ENCODE measurements at regions not wholly inside any gene's neighbourhood (a gene's known extent, or its start where the extent isn't known, plus 50 kb on each side); places are given as distances from the start of the nearest gene placed in this dataset.

DNA sequence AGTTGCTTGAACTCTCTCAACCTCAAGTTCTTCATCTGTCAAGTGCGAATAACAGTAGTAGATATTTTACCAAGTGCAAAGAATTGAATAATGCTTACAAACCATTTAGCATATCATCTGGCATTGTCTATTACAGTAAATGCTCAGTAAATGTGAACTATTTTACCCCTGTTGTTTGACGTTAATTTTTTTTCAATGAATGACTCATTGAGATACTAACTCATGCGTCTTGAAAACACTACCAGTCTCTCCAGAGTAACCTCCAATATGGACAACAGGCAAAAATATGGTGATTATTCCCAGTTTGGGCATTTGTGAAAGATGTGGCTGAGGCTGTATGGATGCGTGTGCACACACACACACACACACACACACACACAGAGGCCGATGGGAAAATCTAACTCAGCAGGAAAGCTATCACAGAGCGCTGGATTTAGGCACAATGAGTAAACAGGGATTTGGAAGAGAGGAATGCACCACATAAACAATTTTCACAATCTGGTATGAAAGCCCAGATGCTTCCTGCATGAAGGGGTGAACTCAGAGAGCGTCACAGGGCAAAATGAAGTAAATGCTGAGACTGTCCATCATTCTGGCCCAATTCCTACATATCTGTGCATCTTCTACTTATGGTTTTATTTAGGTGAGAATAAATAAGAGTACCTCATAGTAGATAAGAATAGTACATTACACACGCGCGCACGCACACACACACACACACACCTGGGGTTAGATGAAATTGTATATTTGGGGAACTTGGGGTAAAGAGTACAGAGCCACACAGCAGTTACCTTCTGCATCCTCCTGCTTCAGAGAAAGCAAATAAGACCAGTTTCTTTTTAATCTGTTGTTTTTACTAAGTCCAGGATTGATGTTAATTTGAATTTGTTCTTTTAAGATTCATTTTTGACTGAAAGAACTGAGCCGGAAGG, 128.7 kb downstream of the PALM2AKAP2 start:
- TF ChIP-seq, protein P1, sequence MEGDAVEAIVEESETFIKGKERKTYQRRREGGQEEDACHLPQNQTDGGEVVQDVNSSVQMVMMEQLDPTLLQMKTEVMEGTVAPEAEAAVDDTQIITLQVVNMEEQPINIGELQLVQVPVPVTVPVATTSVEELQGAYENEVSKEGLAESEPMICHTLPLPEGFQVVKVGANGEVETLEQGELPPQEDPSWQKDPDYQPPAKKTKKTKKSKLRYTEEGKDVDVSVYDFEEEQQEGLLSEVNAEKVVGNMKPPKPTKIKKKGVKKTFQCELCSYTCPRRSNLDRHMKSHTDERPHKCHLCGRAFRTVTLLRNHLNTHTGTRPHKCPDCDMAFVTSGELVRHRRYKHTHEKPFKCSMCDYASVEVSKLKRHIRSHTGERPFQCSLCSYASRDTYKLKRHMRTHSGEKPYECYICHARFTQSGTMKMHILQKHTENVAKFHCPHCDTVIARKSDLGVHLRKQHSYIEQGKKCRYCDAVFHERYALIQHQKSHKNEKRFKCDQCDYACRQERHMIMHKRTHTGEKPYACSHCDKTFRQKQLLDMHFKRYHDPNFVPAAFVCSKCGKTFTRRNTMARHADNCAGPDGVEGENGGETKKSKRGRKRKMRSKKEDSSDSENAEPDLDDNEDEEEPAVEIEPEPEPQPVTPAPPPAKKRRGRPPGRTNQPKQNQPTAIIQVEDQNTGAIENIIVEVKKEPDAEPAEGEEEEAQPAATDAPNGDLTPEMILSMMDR (IDR thresholded peaks at IDR 0.05; ENCODE audit: poor library complexity) = no peak
- no peak for TF ChIP-seq EZH2 (IDR thresholded peaks at IDR 0.05; ENCODE audit: borderline replicate concordance)
- no peak for TF ChIP-seq EZH2phosphoT487 (IDR thresholded peaks at IDR 0.05; ENCODE audit: low read depth, severe bottlenecking, unreplicated experiment)

Data from hepatocyte (in vitro differentiated cells).